ENCODE measurements at regions not wholly inside any gene's neighbourhood (a gene's known extent, or its start where the extent isn't known, plus 50 kb on each side); places are given as distances from the start of the nearest gene placed in this dataset.

GRCh38 chr12:128076188-128076587, 190.8 kb upstream of the TMEM132C start:
- DNase-seq (ENCODE audit: low read depth in 1 of 2, low spot score in 1 of 2): no peak
- no peaks in the 10 kb centered on the region for H3K27me3 ChIP-seq (ENCODE audit: insufficient read depth, poor library complexity, severe bottlenecking)
- no peak overlapping the region for H3K27ac ChIP-seq (replicated peaks)
- TF ChIP-seq REST (IDR thresholded peaks at IDR 0.05; ENCODE audit: insufficient replicate concordance, low read depth) (no peak), GABPA (IDR thresholded peaks at IDR 0.05; ENCODE audit: low read depth) (no peak), POLR2AphosphoS5 (IDR thresholded peaks at IDR 0.05; ENCODE audit: low read depth) (no peak), SPI1 (IDR thresholded peaks at IDR 0.05; ENCODE audit: borderline replicate concordance, low read depth) (no peak), CTCF (IDR thresholded peaks at IDR 0.05; ENCODE audit: insufficient read depth, low read length) (no peak)
- H3K4me3 ChIP-seq (replicated peaks; ENCODE audit: insufficient read depth, low read length): no peak overlapping the region

GRCh38 chr12:128077211-128077916, 189.6 kb upstream of the TMEM132C start:
- Histone ChIP-seq H3K4me3 (replicated peaks; ENCODE audit: insufficient read depth, low read length) (no peak overlapping the region), H3K27me3 (ENCODE audit: insufficient read depth, poor library complexity, severe bottlenecking) (no peaks in the 10 kb centered on the region), H3K27ac (replicated peaks) (no peak overlapping the region)
- no peak for DNase-seq (ENCODE audit: low read depth in 1 of 2, low spot score in 1 of 2)
- TF ChIP-seq SPI1 (IDR thresholded peaks at IDR 0.05; ENCODE audit: borderline replicate concordance, low read depth): no peak
- TF ChIP-seq GABPA (IDR thresholded peaks at IDR 0.05; ENCODE audit: low read depth): no peak

- DNase-seq (ENCODE audit: low read depth in 1 of 2, low spot score in 1 of 2): no peak
- Histone ChIP-seq H3K4me3 (replicated peaks; ENCODE audit: insufficient read depth, low read length) (no peak overlapping the region), H3K27ac (replicated peaks) (no peak overlapping the region), H3K27me3 (ENCODE audit: insufficient read depth, poor library complexity, severe bottlenecking) (no peaks in the 10 kb centered on the region)
- no peak for TF ChIP-seq POLR2AphosphoS5 (IDR thresholded peaks at IDR 0.05; ENCODE audit: low read depth)
- no peak for TF ChIP-seq SPI1 (IDR thresholded peaks at IDR 0.05; ENCODE audit: borderline replicate concordance, low read depth)
- TF ChIP-seq GABPA (IDR thresholded peaks at IDR 0.05; ENCODE audit: low read depth): no peak
- TF ChIP-seq REST (IDR thresholded peaks at IDR 0.05; ENCODE audit: insufficient replicate concordance, low read depth): no peak
- no peak for TF ChIP-seq CTCF (IDR thresholded peaks at IDR 0.05; ENCODE audit: insufficient read depth, low read length)
Measured at GRCh38 chr12:128077917-128078298, 189.1 kb upstream of the TMEM132C start.

GRCh38 chr12:128078301-128078971, 188.5 kb upstream of the TMEM132C start:
- H3K4me3 ChIP-seq (replicated peaks; ENCODE audit: insufficient read depth, low read length): no peak overlapping the region
- H3K27ac ChIP-seq (replicated peaks): no peak overlapping the region
- no peaks in the 10 kb centered on the region for H3K27me3 ChIP-seq (ENCODE audit: insufficient read depth, poor library complexity, severe bottlenecking)
- DNase-seq (ENCODE audit: low read depth in 1 of 2, low spot score in 1 of 2): no peak
- no peak for TF ChIP-seq CTCF (IDR thresholded peaks at IDR 0.05; ENCODE audit: insufficient read depth, low read length)
- no peak for TF ChIP-seq SPI1 (IDR thresholded peaks at IDR 0.05; ENCODE audit: borderline replicate concordance, low read depth)
- TF ChIP-seq REST (IDR thresholded peaks at IDR 0.05; ENCODE audit: insufficient replicate concordance, low read depth): no peak
- TF ChIP-seq GABPA (IDR thresholded peaks at IDR 0.05; ENCODE audit: low read depth): no peak
- TF ChIP-seq POLR2AphosphoS5 (IDR thresholded peaks at IDR 0.05; ENCODE audit: low read depth): no peak

Data from HL-60 (cell line).